B cell (primary cell): ENCODE measurements at regions not wholly inside any gene's neighbourhood (a gene's known extent, or its start where the extent isn't known, plus 50 kb on each side); places are given as distances from the start of the nearest gene placed in this dataset.

Experiments
- ATAC-seq: fragments of 200-7000 bp; cut with Tn5 transposase; one replicate; pipeline ENCODE4 v1.10.0; 2021; ENCODE audit warnings: low read depth, mild to moderate bottlenecking, moderate number of reproducible peaks, moderate library complexity
- CTCF ChIA-PET: fragments of 350-600 bp; sonication (Branson Sonifier 250); formaldehyde crosslinking; loops from one replicate; lab custom pipeline; 2021; ENCODE audit warnings: antibody characterized with exemption, inconsistent platforms; lab: Charles Lee
- POLR2A ChIA-PET: fragments of 350-600 bp; sonication (Branson Sonifier 250); formaldehyde crosslinking; loops from one replicate; lab custom pipeline; 2021; ENCODE audit warnings: antibody characterized with exemption; lab: Charles Lee
- DNase-seq: peaks from one replicate; pipeline ENCODE4 v3.0.0; 2013
- H2AFZ ChIP-seq: 2 replicates; pipeline ENCODE4 v1.6.1; 2012; ENCODE audit warnings: mild to moderate bottlenecking, low read depth, low read length; ENCODE audit not compliant: insufficient read depth, poor library complexity, severe bottlenecking
- H3K27ac ChIP-seq, 2 donors: 1 replicate in 1 of 2; 2 replicates in 1 of 2; pipeline ENCODE4 v1.5.1; 2012 to 2013; ENCODE audit warnings: low read length in 2 of 2, mild to moderate bottlenecking in 2 of 2, moderate library complexity in 1 of 2
- H3K27me3 ChIP-seq, 4 experiments: fragments of 200-600 bp in 1 of 4; sonication (generic) in 1 of 4; replicated peaks in 1 of 4; 1 replicate in 2 of 4; 2 replicates in 2 of 4; pipeline versions ENCODE4 v1.6.1 to v1.7.0; 2013 to 2016; ENCODE audit warnings: low read length in 3 of 4, mild to moderate bottlenecking in 2 of 4, mixed read lengths in 1 of 4, moderate library complexity in 1 of 4; ENCODE audit not compliant: insufficient read depth in 4 of 4, control insufficient read depth in 3 of 4; ENCODE audit errors: control extremely low read depth in 1 of 4
- H3K36me3 ChIP-seq, 2 experiments: replicated peaks in 1 of 2; 1 replicate in 1 of 2; 2 replicates in 1 of 2; pipeline versions ENCODE4 v1.6.1 to v1.7.1; 2013; ENCODE audit warnings: low read length in 1 of 2; ENCODE audit not compliant: insufficient read depth in 2 of 2, control insufficient read depth in 1 of 2; ENCODE audit errors: control extremely low read depth in 1 of 2, extremely low read depth in 1 of 2
- H3K4me1 ChIP-seq, 2 donors: fragments of 200-600 bp in 1 of 2; sonication (generic) in 1 of 2; 1 replicate in 1 of 2; 2 replicates in 1 of 2; pipeline versions ENCODE4 v1.5.1 to v1.6.1; 2013 to 2017; ENCODE audit warnings: low read length in 2 of 2; ENCODE audit not compliant: control insufficient read depth in 2 of 2, insufficient read depth in 2 of 2
- H3K4me2 ChIP-seq: replicated peaks from 2 replicates; pipeline ENCODE3; 2012; ENCODE audit warnings: mild to moderate bottlenecking, low read depth, low read length; ENCODE audit not compliant: poor library complexity, severe bottlenecking
- H3K4me3 ChIP-seq, 5 experiments: fragments of 200-600 bp in 1 of 5; sonication (generic) in 1 of 5; 1 replicate in 3 of 5; 2 replicates in 2 of 5; pipeline versions ENCODE4 v1.5.1 to v1.7.0; 2011 to 2016; ENCODE audit warnings: low read length in 4 of 5, mild to moderate bottlenecking in 4 of 5, low read depth in 2 of 5, control low read depth in 1 of 5, moderate library complexity in 1 of 5; ENCODE audit not compliant: insufficient read depth in 1 of 5; ENCODE audit errors: control extremely low read depth in 1 of 5, extremely low read depth in 1 of 5
- H3K79me2 ChIP-seq: fragments of 200-600 bp; sonication (generic); one replicate; pipeline ENCODE4 v1.6.0; 2016; ENCODE audit warnings: low read length; ENCODE audit not compliant: control insufficient read depth, insufficient read depth
- H3K9ac ChIP-seq: fragments of 200-600 bp; sonication (generic); 2 replicates; pipeline ENCODE4 v1.6.1; 2017; ENCODE audit warnings: mild to moderate bottlenecking, low read length, moderate library complexity
- H3K9me3 ChIP-seq, 3 donors: one replicate each; pipeline versions ENCODE4 v1.6.1 to v1.7.1; 2013; ENCODE audit warnings: low read length in 2 of 3; ENCODE audit not compliant: control insufficient read depth in 2 of 3, insufficient read depth in 1 of 3; ENCODE audit errors: control extremely low read depth in 1 of 3
- H4K20me1 ChIP-seq: 2 replicates; pipeline ENCODE4 v1.6.0; 2012; ENCODE audit warnings: mild to moderate bottlenecking, low read length; ENCODE audit not compliant: insufficient read depth, control insufficient read depth, poor library complexity, severe bottlenecking
- H3K27ac Mint-ChIP-seq: one replicate; pipeline ENCODE4 v1.8.0; 2021; ENCODE audit warnings: mixed read lengths
- H3K27me3 Mint-ChIP-seq: one replicate; pipeline ENCODE4 v1.8.0; 2021; ENCODE audit warnings: mixed read lengths
- H3K4me1 Mint-ChIP-seq: one replicate; pipeline ENCODE4 v1.8.0; 2021; ENCODE audit warnings: mixed read lengths
- H3K4me3 Mint-ChIP-seq: one replicate; pipeline ENCODE4 v1.8.0; 2021; ENCODE audit warnings: mixed read lengths
- H3K9me3 Mint-ChIP-seq: one replicate; pipeline ENCODE4 v1.8.0; 2022; ENCODE audit warnings: mixed read lengths; ENCODE audit not compliant: insufficient read depth
- CTCF ChIP-seq: fragments of 200-600 bp; IDR thresholded peaks from one replicate; pipeline ENCODE4 v1.8.0; 2022; ENCODE audit warnings: antibody characterized with exemption, mild to moderate bottlenecking
- EZH2 ChIP-seq: IDR thresholded peaks from 2 replicates; pipeline ENCODE4 v1.6.1; 2012; ENCODE audit warnings: borderline replicate concordance, low read depth, mild to moderate bottlenecking, moderate library complexity, low read length; ENCODE audit not compliant: insufficient read depth, poor library complexity, severe bottlenecking
- WGBS: methylation state at CpG from one replicate; pipeline ENCODE4 v1.1.5; 2013; ENCODE audit warnings: missing lambda C conversion rate; ENCODE audit not compliant: insufficient coverage; 5-methylcytosine and 5-hydroxymethylcytosine counted together
- intact Hi-C: fragments of 100-400 bp; cut with micrococcal nuclease; formaldehyde crosslinking; loops from one replicate; pipeline ENCODE4 v1.10.0; 2022

GRCh38 chr21:15130326-15130725, 65.5 kb upstream of the NRIP1 start:
- Mint-ChIP-seq H3K27me3 (peaks cover 9% of the 10 kb centered on the region), H3K4me3 (no peak overlapping the region), H3K27ac (no peak overlapping the region), H3K9me3 (no peaks in the 10 kb centered on the region), H3K4me1 (peaks cover 29% of the 10 kb centered on the region)
- Histone ChIP-seq H3K4me3 (no peak overlapping the region), H2AFZ (no peak overlapping the region), H3K27me3 (no peaks in the 10 kb centered on the region), H3K4me1 (peaks cover 24 to 30% of the 10 kb centered on the region in 2 donors), H3K9me3 (no peaks in the 10 kb centered on the region), H3K4me2 (no peak overlapping the region), H3K9ac (no peak overlapping the region), H3K27ac (no peak overlapping the region), H3K79me2 (no peaks in the 10 kb centered on the region), H3K36me3 (no peaks in the 10 kb centered on the region), H4K20me1 (no peaks in the 10 kb centered on the region)
- TF ChIP-seq EZH2 (no peak), CTCF (no peak)
- DNase-seq (no peak), ATAC-seq (no peak)
- ChIA-PET CTCF (no interaction called here), POLR2A (no interaction called here)
- intact Hi-C loops = no loop called here
- WGBS = 49% methylated on average over 5 of the region's 6 CpGs

DNA sequence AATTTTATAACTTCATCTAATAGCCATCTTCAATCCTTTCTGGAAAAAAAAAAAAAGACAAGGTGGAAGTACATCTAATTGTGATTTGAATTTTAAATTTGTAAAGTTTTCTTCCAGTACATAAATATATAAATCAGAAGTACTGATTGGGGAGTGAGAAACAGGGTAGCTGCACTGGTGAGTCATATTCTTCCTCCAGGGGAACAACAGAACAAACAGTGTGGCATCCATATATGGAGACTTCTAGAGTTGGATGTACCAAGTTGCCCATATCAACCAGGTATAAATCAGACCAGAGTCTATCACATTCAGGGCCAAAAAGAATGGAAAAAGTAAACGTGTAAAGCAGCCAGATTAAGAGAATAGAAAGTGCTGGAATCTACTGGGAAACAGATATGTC, 66.0 kb upstream of the NRIP1 start:
- intact Hi-C loops = no loop called here

More for the DNA sequence above, 66.0 kb upstream of the NRIP1 start:
- H3K4me3 ChIP-seq = no peak overlapping the region
- no peaks in the 10 kb centered on the region for H3K9me3 Mint-ChIP-seq
- TF ChIP-seq CTCF (no peak), EZH2 (no peak)
- ChIA-PET POLR2A (no interaction called here), CTCF (no interaction called here)
- H3K27ac Mint-ChIP-seq = no peak overlapping the region
- H3K36me3 ChIP-seq = no peaks in the 10 kb centered on the region
- H3K27ac ChIP-seq = no peak overlapping the region
- H3K79me2 ChIP-seq = no peaks in the 10 kb centered on the region
- DNase-seq = no peak
- H3K4me1 ChIP-seq = peaks cover 24 to 30% of the 10 kb centered on the region in 2 donors
- no peak overlapping the region for H3K9ac ChIP-seq
- H3K4me1 Mint-ChIP-seq = peaks cover 29% of the 10 kb centered on the region
- H3K4me3 Mint-ChIP-seq = no peak overlapping the region
- no peaks in the 10 kb centered on the region for H3K27me3 ChIP-seq
- H3K27me3 Mint-ChIP-seq = peaks cover 9% of the 10 kb centered on the region
- H2AFZ ChIP-seq = no peak overlapping the region
- H3K4me2 ChIP-seq = no peak overlapping the region
- ATAC-seq = no peak
- no peaks in the 10 kb centered on the region for H3K9me3 ChIP-seq
- no peaks in the 10 kb centered on the region for H4K20me1 ChIP-seq
- no CpG with 5 or more reads among the region's 1 CpG for WGBS
